Parathyroid adenoma (tissue), 2 donors: ENCODE measurements at regions not wholly inside any gene's neighbourhood (a gene's known extent, or its start where the extent isn't known, plus 50 kb on each side); places are given as distances from the start of the nearest gene placed in this dataset.

Experiments used
- H2AFZ ChIP-seq: fragments of 300-600 bp; sonication (generic); one replicate; pipeline ENCODE4 v1.7.0; 2017; ENCODE audit warnings: antibody characterized with exemption, mild to moderate bottlenecking
- H3K27ac ChIP-seq: fragments of 300-600 bp; sonication (generic); one replicate; pipeline ENCODE4 v1.7.0; 2017
- H3K27me3 ChIP-seq: fragments of 300-600 bp; sonication (generic); one replicate; pipeline ENCODE4 v1.7.0; 2017; ENCODE audit warnings: low read length; ENCODE audit not compliant: control insufficient read depth, insufficient read depth
- H3K36me3 ChIP-seq: fragments of 300-600 bp; sonication (generic); one replicate; pipeline ENCODE4 v1.7.0; 2017; ENCODE audit warnings: low read length; ENCODE audit not compliant: control insufficient read depth, insufficient read depth
- H3K4me1 ChIP-seq: fragments of 300-600 bp; sonication (generic); one replicate; pipeline ENCODE4 v1.7.0; 2017; ENCODE audit warnings: control low read depth
- H3K4me2 ChIP-seq: fragments of 300-600 bp; sonication (generic); one replicate; pipeline ENCODE4 v1.7.0; 2017; ENCODE audit warnings: low read length
- H3K4me3 ChIP-seq: fragments of 300-600 bp; sonication (generic); one replicate; pipeline ENCODE4 v1.7.0; 2017; ENCODE audit warnings: low read depth, low read length
- H3K79me2 ChIP-seq: fragments of 300-600 bp; sonication (generic); one replicate; pipeline ENCODE4 v1.7.0; 2017; ENCODE audit warnings: control low read depth
- H3K9ac ChIP-seq: fragments of 300-600 bp; sonication (generic); one replicate; pipeline ENCODE4 v1.7.0; 2017; ENCODE audit warnings: mild to moderate bottlenecking
- H3K9me3 ChIP-seq: fragments of 300-600 bp; sonication (generic); one replicate; pipeline ENCODE4 v1.7.0; 2017; ENCODE audit warnings: low read length; ENCODE audit not compliant: control insufficient read depth
- CTCF ChIP-seq: fragments of 300-600 bp; sonication (generic); IDR thresholded peaks from one replicate; pipeline ENCODE4 v1.7.0; 2017; ENCODE audit warnings: antibody characterized with exemption, mild to moderate bottlenecking
- donor health status: primary hyperparathyroidism.

GRCh38 chr6:1109134-1109533 lies 202.8 kb upstream of the FOXQ1 start:
- Histone ChIP-seq H3K27me3 (no peaks in the 10 kb centered on the region), H3K9ac (no peak overlapping the region), H3K9me3 (no peaks in the 10 kb centered on the region), H3K4me3 (no peak overlapping the region), H3K4me2 (no peak overlapping the region), H3K27ac (no peak overlapping the region), H3K79me2 (no peaks in the 10 kb centered on the region), H2AFZ (no peak overlapping the region), H3K4me1 (no peaks in the 10 kb centered on the region), H3K36me3 (no peaks in the 10 kb centered on the region)
- TF ChIP-seq CTCF = no peak

GRCh38 chr6:1108198-1108597 lies 203.7 kb upstream of the FOXQ1 start:
- no peak for TF ChIP-seq CTCF
- Histone ChIP-seq H3K4me2 (no peak overlapping the region), H3K4me3 (no peak overlapping the region), H3K9me3 (no peaks in the 10 kb centered on the region), H3K36me3 (no peaks in the 10 kb centered on the region), H3K4me1 (no peaks in the 10 kb centered on the region), H3K9ac (no peak overlapping the region), H3K27ac (no peak overlapping the region), H2AFZ (no peak overlapping the region), H3K79me2 (no peaks in the 10 kb centered on the region), H3K27me3 (no peaks in the 10 kb centered on the region)

DNA sequence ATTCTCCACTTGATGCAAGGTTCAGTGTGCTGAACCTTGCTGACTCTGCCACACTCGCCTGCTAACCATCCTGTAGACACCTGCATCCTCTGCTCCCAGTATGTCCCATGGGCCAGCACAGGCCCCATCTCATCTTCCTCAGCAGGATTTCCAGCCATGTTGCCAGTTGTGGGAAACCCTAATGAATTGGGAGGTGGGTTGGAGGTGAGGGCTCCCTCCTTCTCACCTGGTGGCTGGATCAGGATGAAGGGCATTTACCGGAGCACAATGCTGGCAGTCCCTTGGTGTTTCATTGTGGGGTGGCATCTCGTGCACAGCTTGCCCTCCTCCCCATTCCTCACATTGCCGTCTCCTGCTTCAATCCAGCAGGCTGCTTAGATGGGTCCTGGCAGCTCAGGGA lies 204.3 kb upstream of the FOXQ1 start:
- no peak for TF ChIP-seq CTCF
- H3K9me3 ChIP-seq = no peaks in the 10 kb centered on the region
- no peak overlapping the region for H3K4me3 ChIP-seq
- no peaks in the 10 kb centered on the region for H3K27me3 ChIP-seq
- no peak overlapping the region for H3K27ac ChIP-seq
- no peaks in the 10 kb centered on the region for H3K4me1 ChIP-seq
- H3K79me2 ChIP-seq = no peaks in the 10 kb centered on the region
- H3K9ac ChIP-seq = no peak overlapping the region
- no peak overlapping the region for H2AFZ ChIP-seq
- no peaks in the 10 kb centered on the region for H3K36me3 ChIP-seq
- no peak overlapping the region for H3K4me2 ChIP-seq

DNA sequence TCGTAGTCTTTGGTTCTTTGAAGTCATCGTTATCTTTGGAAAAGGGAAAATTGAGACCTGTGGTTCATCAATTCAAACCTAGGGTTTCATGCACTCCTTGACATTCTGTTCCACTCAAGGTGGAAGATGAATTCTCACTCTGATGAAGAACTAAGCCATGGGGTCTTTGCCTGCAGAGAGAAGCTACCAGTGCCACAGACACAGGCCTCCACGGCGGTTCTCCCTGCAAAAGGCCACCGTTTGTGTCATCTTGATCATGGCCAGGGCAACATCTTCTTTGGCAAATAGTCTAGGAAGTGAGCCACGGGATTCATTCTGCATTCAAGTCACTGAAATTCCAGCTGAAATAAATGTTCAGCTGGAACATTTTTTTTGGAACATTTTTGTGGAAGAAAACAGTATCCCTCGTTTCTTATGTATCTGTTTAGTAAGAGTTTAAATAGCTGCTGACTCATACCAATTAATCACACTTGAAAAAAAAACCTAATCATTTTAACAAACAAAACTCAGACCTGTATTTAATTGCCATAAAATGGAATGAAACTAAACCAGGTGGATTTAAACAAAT lies 206.0 kb upstream of the FOXQ1 start:
- Histone ChIP-seq H3K4me2 (no peak overlapping the region), H3K27ac (no peak overlapping the region), H3K9ac (no peak overlapping the region), H3K27me3 (no peaks in the 10 kb centered on the region), H3K79me2 (no peaks in the 10 kb centered on the region), H3K9me3 (no peaks in the 10 kb centered on the region), H3K4me1 (no peaks in the 10 kb centered on the region), H3K36me3 (no peaks in the 10 kb centered on the region), H2AFZ (no peak overlapping the region), H3K4me3 (no peak overlapping the region)
- TF ChIP-seq CTCF = no peak

- Histone ChIP-seq H3K9me3 (no peaks in the 10 kb centered on the region), H3K27me3 (no peaks in the 10 kb centered on the region), H3K4me1 (no peaks in the 10 kb centered on the region), H3K4me2 (no peak overlapping the region), H3K4me3 (no peak overlapping the region), H3K27ac (no peak overlapping the region), H3K9ac (no peak overlapping the region), H2AFZ (no peak overlapping the region), H3K36me3 (no peaks in the 10 kb centered on the region), H3K79me2 (no peaks in the 10 kb centered on the region)
- TF ChIP-seq CTCF = no peak
Observed at GRCh38 chr6:1104988-1105670, 206.8 kb upstream of the FOXQ1 start.
